ENCODE measurements at regions not wholly inside any gene's neighbourhood (a gene's known extent, or its start where the extent isn't known, plus 50 kb on each side); places are given as distances from the start of the nearest gene placed in this dataset.
"Not testable (repeated sequence)": the region's sequence is repeated elsewhere in the genome, so short reads cannot be mapped to it uniquely, and the experiment has no call there.

DNA sequence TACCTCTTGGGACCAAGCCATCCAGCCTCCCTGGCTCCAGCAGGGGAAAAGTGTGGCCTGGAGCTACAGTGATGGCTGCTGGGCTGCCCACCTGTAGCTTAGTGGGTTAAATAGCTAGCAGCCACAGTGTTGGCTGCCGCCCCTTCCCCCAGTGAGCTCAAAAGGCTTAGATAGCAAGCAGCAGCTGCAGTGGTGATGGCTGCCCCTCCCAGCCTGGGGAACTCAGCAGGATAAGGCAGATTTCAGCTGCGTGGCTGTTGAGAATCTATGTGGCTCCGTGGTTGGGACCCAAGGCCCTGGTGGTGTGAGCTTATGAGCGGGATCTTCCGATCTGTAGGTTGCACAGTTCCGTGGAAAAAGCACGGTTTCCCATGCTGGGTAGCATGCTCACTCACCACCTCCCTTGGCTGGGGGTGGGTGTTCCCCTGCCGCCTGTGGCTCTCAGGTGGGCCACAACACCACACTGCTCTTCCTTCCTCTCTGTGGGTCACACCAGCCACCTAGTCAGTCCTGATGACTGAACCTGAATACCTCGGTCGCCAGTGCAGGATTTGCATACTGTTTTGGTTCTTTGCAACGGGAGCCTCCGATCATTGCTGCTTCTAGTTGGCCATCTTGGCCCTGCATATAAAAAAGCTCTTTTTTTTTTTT, 946.5 kb upstream of the FAM98A start:
- Histone ChIP-seq H3K4me3 (ENCODE audit: low read depth in 1 of 2, low read length in 2 of 2) (peak overlapping the region in 1 of 2 donors; percentile 10), H3K4me1 (ENCODE audit: control insufficient read depth in 1 of 2, insufficient read depth in 2 of 2, low read length in 2 of 2) (no peaks in the 10 kb centered on the region), H3K9me3 (ENCODE audit: control insufficient read depth in 1 of 2, low read length in 2 of 2) (no peaks in the 10 kb centered on the region), H3K27ac (ENCODE audit: low read length) (no peak overlapping the region), H3K27me3 (ENCODE audit: low read depth, low read length) (no peaks in the 10 kb centered on the region), H3K36me3 (ENCODE audit: control insufficient read depth in 1 of 2, insufficient read depth in 2 of 2, low read length in 2 of 2) (no peaks in the 10 kb centered on the region)

DNA sequence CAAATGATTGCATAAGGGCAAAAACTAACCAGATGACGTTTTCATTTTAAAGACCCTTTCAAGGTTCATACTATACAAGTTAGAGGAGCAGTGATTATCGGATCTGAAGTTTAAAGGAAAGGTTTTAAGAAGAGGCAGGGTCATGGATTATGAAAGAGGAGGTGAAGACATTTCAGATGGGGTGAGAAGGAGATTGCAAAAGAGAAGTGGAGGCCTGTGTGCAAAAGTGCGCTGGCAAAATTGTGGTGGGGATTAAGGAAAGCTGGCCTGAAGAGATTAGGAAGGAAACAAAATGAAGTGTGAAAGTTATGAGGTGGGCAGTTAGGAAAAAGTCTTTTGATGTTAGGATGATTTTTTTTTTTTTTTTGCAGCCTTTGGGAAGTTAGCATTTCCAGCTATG, 935.7 kb upstream of the FAM98A start:
- Histone ChIP-seq H3K27me3 (ENCODE audit: low read depth, low read length) (no peaks in the 10 kb centered on the region), H3K9me3 (ENCODE audit: control insufficient read depth in 1 of 2, low read length in 2 of 2) (peaks cover 4 to 7% of the 10 kb centered on the region in 2 donors), H3K4me1 (ENCODE audit: control insufficient read depth in 1 of 2, insufficient read depth in 2 of 2, low read length in 2 of 2) (no peaks in the 10 kb centered on the region), H3K36me3 (ENCODE audit: control insufficient read depth in 1 of 2, insufficient read depth in 2 of 2, low read length in 2 of 2) (no peaks in the 10 kb centered on the region), H3K27ac (ENCODE audit: low read length) (no peak overlapping the region), H3K4me3 (ENCODE audit: low read depth in 1 of 2, low read length in 2 of 2) (no peak overlapping the region)

DNA sequence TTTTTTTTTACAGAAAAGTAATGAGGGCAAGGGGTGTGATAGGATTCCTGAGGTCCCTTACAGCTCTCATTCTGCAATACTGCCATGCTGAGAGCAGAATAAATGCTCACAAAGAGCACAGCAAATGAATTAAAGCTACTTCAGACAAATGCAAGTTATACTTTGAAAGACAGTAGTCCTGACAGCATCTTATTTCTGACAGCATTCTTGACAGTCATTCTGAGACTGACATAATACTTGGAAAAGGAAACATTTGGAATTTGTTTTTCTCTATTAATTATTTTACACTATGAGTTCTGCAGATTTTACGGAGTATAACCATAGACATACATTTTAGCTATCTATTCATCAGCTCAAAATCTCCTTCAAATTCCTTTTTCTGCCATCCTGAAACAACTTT, 935.2 kb upstream of the FAM98A start:
- Histone ChIP-seq H3K4me3 (ENCODE audit: low read depth in 1 of 2, low read length in 2 of 2) (no peak overlapping the region), H3K36me3 (ENCODE audit: control insufficient read depth in 1 of 2, insufficient read depth in 2 of 2, low read length in 2 of 2) (no peaks in the 10 kb centered on the region), H3K27ac (ENCODE audit: low read length) (no peak overlapping the region), H3K9me3 (ENCODE audit: control insufficient read depth in 1 of 2, low read length in 2 of 2) (peaks cover 0 to 3% of the 10 kb centered on the region in 2 donors), H3K27me3 (ENCODE audit: low read depth, low read length) (no peaks in the 10 kb centered on the region), H3K4me1 (ENCODE audit: control insufficient read depth in 1 of 2, insufficient read depth in 2 of 2, low read length in 2 of 2) (no peaks in the 10 kb centered on the region)

DNA sequence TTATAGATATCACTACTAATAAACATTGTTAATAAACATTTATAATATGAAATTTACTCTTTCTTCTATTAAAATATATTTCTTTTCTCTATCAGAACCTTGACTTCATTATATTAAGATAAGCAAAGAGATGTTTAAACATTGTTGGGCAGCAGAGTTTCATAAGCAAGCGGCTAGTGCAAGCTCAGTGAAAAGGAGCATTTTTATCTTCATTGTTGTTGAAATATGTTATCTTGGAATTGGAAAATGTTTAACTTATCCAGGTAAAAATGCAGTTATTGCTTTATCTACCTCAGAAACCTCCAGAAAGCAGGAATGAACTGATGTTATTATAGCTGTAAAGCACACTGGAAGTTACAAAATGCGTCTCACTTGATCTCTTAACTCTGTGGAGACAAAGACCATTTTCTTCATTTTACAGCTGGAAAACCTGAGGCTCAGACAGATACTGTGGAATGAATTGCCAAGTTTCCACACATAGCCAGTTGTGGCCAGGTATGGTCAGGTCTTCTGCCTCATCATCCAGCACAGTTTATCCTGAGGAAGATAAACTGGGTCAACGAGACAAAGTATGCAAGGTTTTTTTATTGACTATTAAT, 934.6 kb upstream of the FAM98A start:
- Histone ChIP-seq H3K4me3 (ENCODE audit: low read depth in 1 of 2, low read length in 2 of 2) (no peak overlapping the region), H3K27ac (ENCODE audit: low read length) (no peak overlapping the region), H3K4me1 (ENCODE audit: control insufficient read depth in 1 of 2, insufficient read depth in 2 of 2, low read length in 2 of 2) (no peaks in the 10 kb centered on the region), H3K36me3 (ENCODE audit: control insufficient read depth in 1 of 2, insufficient read depth in 2 of 2, low read length in 2 of 2) (no peaks in the 10 kb centered on the region), H3K9me3 (ENCODE audit: control insufficient read depth in 1 of 2, low read length in 2 of 2) (peaks cover 0 to 3% of the 10 kb centered on the region in 2 donors), H3K27me3 (ENCODE audit: low read depth, low read length) (no peaks in the 10 kb centered on the region)

DNA sequence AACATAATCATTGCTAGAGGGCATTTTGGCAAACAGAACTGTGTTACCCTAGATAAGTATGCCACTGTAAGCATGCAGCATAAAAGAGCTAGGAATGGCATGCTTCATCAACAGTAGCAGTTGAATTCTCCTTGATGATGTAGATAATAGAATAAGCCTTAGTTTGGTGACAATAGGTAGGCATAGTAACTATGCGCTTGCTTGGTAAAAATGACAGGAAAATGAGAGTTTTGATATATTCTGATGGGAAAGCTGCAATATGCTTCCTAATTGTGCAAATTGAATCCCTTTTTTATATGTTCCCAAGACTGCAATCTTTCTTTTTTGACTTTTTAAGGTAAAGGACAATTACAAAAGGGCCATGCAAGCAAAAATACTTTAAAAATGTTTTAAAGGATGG, 930.9 kb upstream of the FAM98A start:
- H3K27me3 ChIP-seq (ENCODE audit: low read depth, low read length) = no peaks in the 10 kb centered on the region
- H3K4me3 ChIP-seq (ENCODE audit: low read depth in 1 of 2, low read length in 2 of 2) = no peak overlapping the region
- H3K36me3 ChIP-seq (ENCODE audit: control insufficient read depth in 1 of 2, insufficient read depth in 2 of 2, low read length in 2 of 2) = no peaks in the 10 kb centered on the region
- no peaks in the 10 kb centered on the region for H3K9me3 ChIP-seq (ENCODE audit: control insufficient read depth in 1 of 2, low read length in 2 of 2)
- no peaks in the 10 kb centered on the region for H3K4me1 ChIP-seq (ENCODE audit: control insufficient read depth in 1 of 2, insufficient read depth in 2 of 2, low read length in 2 of 2)
- no peak overlapping the region for H3K27ac ChIP-seq (ENCODE audit: low read length)

DNA sequence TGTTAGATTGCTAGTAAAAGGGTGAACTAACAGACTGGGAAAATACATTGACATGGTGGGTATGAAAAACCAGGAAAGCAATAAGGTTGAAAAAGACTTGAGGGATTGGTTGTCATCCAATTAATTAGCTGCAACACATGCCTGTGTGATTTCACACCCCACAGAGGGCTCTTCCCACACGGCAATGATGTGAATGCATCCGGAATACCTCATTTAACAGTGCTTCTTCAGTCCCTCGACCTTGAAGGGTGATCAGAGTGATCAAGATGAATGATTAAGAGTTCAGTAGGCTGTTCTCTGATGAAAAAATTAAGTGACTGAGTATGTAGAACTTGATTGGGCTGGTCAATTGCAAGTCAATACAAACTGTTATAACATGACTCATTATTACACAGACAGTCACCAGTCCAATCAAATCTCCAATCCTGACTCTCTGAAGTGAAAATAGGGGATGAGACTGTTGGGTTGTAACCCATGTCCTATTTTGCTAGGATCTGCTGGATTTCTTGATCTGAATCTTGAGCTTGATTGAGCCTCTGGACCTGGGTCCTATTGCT, 924.9 kb upstream of the FAM98A start:
- Histone ChIP-seq H3K27me3 (ENCODE audit: low read depth, low read length) (no peaks in the 10 kb centered on the region), H3K4me3 (ENCODE audit: low read depth in 1 of 2, low read length in 2 of 2) (no peak overlapping the region), H3K9me3 (ENCODE audit: control insufficient read depth in 1 of 2, low read length in 2 of 2) (no peaks in the 10 kb centered on the region), H3K27ac (ENCODE audit: low read length) (no peak overlapping the region), H3K36me3 (ENCODE audit: control insufficient read depth in 1 of 2, insufficient read depth in 2 of 2, low read length in 2 of 2) (no peaks in the 10 kb centered on the region), H3K4me1 (ENCODE audit: control insufficient read depth in 1 of 2, insufficient read depth in 2 of 2, low read length in 2 of 2) (no peaks in the 10 kb centered on the region)

DNA sequence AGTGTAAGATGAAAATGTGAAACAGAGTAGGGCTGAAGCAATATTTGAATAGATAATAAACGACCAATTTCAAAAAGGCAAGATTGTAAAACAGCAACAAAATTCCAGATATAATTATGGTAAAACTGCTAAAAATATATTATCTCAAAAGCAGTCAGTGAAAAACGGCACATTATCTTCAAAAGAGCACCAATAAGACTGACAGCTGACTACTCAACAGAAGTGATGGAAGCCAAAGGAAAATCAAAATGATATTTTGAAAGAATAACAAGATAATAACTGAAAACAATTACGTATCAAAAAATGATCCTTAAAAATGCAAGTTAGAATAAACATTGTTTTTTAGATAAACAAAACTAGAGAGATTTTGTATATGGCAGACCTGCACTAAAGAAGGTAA, 920.6 kb upstream of the FAM98A start:
- no peaks in the 10 kb centered on the region for H3K36me3 ChIP-seq (ENCODE audit: control insufficient read depth in 1 of 2, insufficient read depth in 2 of 2, low read length in 2 of 2)
- H3K27ac ChIP-seq (ENCODE audit: low read length) = no peak overlapping the region
- no peak overlapping the region for H3K4me3 ChIP-seq (ENCODE audit: low read depth in 1 of 2, low read length in 2 of 2)
- H3K4me1 ChIP-seq (ENCODE audit: control insufficient read depth in 1 of 2, insufficient read depth in 2 of 2, low read length in 2 of 2) = no peaks in the 10 kb centered on the region
- H3K27me3 ChIP-seq (ENCODE audit: low read depth, low read length) = no peaks in the 10 kb centered on the region
- no peaks in the 10 kb centered on the region for H3K9me3 ChIP-seq (ENCODE audit: control insufficient read depth in 1 of 2, low read length in 2 of 2)

DNA sequence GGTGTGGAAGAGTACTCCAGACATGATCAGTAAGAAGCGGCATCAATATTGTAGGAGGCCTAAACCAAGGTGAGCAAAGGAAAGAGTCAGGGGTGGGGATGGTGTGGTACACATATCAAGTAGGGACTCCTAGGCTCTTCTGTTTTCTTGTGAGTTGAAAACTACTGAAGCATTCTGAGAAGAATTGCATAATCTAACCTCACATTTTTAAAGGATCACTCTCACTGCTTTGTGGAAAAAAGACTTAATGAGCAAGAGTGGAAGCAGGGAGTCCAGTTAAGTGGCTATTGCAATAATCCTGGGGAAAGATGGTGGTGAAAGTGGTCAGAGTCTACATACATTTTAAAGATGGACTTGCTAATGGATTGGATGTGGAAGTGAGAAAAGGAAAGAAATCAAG, 899.5 kb upstream of the FAM98A start:
- Histone ChIP-seq H3K36me3 (ENCODE audit: control insufficient read depth in 1 of 2, insufficient read depth in 2 of 2, low read length in 2 of 2) (no peaks in the 10 kb centered on the region), H3K9me3 (ENCODE audit: control insufficient read depth in 1 of 2, low read length in 2 of 2) (peaks cover 0 to 4% of the 10 kb centered on the region in 2 donors), H3K4me1 (ENCODE audit: control insufficient read depth in 1 of 2, insufficient read depth in 2 of 2, low read length in 2 of 2) (no peaks in the 10 kb centered on the region), H3K4me3 (ENCODE audit: low read depth in 1 of 2, low read length in 2 of 2) (no peak overlapping the region), H3K27me3 (ENCODE audit: low read depth, low read length) (no peaks in the 10 kb centered on the region), H3K27ac (ENCODE audit: low read length) (no peak overlapping the region)

DNA sequence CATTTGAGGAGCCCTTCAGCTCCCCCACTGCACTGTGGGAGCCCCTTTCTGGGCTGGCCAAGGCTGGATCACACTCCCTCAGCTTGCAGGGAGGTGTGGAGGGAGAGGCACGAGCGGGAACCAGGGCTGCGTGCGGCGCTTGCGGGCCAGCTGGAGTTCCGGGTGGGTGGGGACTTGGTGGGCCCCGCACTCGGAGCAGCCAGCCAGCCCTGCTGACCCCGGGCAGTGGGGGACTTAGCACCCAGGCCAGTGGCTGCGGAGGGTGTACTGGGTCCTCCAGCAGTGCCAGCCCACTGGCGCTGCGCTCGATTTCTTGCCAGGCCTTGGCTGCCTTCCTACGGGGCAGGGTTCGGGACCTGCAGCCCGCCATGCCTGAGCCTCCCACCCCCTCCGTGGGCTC, 895.1 kb upstream of the FAM98A start:
- H3K4me3 ChIP-seq (ENCODE audit: low read depth in 1 of 2, low read length in 2 of 2); H3K9me3 ChIP-seq (ENCODE audit: control insufficient read depth in 1 of 2, low read length in 2 of 2); H3K36me3 ChIP-seq (ENCODE audit: control insufficient read depth in 1 of 2, insufficient read depth in 2 of 2, low read length in 2 of 2); H3K27me3 ChIP-seq (ENCODE audit: low read depth, low read length); H3K4me1 ChIP-seq (ENCODE audit: control insufficient read depth in 1 of 2, insufficient read depth in 2 of 2, low read length in 2 of 2); H3K27ac ChIP-seq (ENCODE audit: low read length): not testable (repeated sequence)

DNA sequence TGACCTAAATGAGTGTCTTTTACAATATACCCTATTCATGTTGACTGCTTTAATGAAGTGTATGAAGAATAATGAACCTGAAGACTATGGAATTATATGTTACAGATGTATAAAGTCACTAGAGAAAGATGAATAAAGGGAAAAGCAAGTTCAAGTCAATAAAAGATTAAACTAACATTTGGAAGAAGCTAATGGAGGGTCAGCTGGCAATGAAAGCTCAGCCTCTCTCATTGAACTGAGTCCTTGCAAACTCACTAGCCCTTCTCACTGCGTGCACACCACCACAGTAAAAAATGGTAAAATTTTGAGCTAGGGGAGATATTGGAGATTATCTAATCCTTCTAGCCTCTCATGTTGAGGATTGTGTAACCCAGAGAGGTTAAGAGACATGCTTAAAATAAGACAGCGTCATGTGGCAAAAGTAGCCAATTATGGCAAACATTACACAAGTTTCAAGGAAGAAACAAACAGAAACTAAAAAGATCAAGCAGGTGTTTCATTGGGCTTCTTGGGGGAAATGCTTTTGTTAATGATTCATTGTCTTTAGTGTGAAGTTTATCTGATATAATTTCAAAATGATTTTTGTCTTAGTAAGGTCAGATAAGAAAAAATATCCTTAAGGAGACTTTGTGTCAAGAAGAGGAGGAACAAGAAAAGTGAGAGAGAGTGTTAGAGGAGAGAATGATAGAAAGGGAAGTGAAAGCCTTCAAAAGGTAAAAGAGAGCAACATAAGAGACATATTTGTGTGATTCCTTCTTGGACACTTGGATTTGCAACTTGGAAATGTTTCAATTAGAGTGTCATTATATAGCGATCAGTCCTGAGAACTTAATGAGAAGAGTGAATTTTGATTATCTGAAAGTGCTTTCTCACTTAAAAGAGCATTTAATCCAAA, 893.7 kb upstream of the FAM98A start:
- peaks cover 0 to 2% of the 10 kb centered on the region in 2 donors for H3K9me3 ChIP-seq (ENCODE audit: control insufficient read depth in 1 of 2, low read length in 2 of 2)
- H3K27me3 ChIP-seq (ENCODE audit: low read depth, low read length) = no peaks in the 10 kb centered on the region
- no peak overlapping the region for H3K4me3 ChIP-seq (ENCODE audit: low read depth in 1 of 2, low read length in 2 of 2)
- no peaks in the 10 kb centered on the region for H3K36me3 ChIP-seq (ENCODE audit: control insufficient read depth in 1 of 2, insufficient read depth in 2 of 2, low read length in 2 of 2)
- no peaks in the 10 kb centered on the region for H3K4me1 ChIP-seq (ENCODE audit: control insufficient read depth in 1 of 2, insufficient read depth in 2 of 2, low read length in 2 of 2)
- H3K27ac ChIP-seq (ENCODE audit: low read length) = no peak overlapping the region

DNA sequence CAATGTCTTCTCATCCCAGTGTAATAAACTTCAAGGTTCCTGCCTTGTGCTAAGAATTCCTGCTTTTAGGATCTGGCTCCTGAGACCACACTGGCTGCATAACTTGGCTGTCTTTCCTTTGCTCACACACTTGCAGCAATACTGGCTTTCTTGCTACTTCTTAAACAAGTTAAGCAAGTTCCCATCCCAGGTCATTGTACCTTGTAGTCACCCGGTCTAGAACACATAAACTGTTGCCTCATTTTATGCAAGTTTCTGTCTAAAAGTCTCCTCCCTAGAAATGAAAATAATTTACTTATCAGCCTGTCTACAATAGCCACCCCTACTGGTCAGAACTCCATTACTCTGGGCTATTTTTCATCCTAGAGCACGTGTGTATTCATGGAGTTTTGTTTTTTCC, 887.9 kb upstream of the FAM98A start:
- Histone ChIP-seq H3K9me3 (ENCODE audit: control insufficient read depth in 1 of 2, low read length in 2 of 2) (no peaks in the 10 kb centered on the region), H3K27me3 (ENCODE audit: low read depth, low read length) (no peaks in the 10 kb centered on the region), H3K27ac (ENCODE audit: low read length) (no peak overlapping the region), H3K4me3 (ENCODE audit: low read depth in 1 of 2, low read length in 2 of 2) (no peak overlapping the region), H3K4me1 (ENCODE audit: control insufficient read depth in 1 of 2, insufficient read depth in 2 of 2, low read length in 2 of 2) (no peaks in the 10 kb centered on the region), H3K36me3 (ENCODE audit: control insufficient read depth in 1 of 2, insufficient read depth in 2 of 2, low read length in 2 of 2) (no peaks in the 10 kb centered on the region)
